ENCODE measurements at regions not wholly inside any gene's neighbourhood (a gene's known extent, or its start where the extent isn't known, plus 50 kb on each side); places are given as distances from the start of the nearest gene placed in this dataset.

- TF ChIP-seq, protein P1, sequence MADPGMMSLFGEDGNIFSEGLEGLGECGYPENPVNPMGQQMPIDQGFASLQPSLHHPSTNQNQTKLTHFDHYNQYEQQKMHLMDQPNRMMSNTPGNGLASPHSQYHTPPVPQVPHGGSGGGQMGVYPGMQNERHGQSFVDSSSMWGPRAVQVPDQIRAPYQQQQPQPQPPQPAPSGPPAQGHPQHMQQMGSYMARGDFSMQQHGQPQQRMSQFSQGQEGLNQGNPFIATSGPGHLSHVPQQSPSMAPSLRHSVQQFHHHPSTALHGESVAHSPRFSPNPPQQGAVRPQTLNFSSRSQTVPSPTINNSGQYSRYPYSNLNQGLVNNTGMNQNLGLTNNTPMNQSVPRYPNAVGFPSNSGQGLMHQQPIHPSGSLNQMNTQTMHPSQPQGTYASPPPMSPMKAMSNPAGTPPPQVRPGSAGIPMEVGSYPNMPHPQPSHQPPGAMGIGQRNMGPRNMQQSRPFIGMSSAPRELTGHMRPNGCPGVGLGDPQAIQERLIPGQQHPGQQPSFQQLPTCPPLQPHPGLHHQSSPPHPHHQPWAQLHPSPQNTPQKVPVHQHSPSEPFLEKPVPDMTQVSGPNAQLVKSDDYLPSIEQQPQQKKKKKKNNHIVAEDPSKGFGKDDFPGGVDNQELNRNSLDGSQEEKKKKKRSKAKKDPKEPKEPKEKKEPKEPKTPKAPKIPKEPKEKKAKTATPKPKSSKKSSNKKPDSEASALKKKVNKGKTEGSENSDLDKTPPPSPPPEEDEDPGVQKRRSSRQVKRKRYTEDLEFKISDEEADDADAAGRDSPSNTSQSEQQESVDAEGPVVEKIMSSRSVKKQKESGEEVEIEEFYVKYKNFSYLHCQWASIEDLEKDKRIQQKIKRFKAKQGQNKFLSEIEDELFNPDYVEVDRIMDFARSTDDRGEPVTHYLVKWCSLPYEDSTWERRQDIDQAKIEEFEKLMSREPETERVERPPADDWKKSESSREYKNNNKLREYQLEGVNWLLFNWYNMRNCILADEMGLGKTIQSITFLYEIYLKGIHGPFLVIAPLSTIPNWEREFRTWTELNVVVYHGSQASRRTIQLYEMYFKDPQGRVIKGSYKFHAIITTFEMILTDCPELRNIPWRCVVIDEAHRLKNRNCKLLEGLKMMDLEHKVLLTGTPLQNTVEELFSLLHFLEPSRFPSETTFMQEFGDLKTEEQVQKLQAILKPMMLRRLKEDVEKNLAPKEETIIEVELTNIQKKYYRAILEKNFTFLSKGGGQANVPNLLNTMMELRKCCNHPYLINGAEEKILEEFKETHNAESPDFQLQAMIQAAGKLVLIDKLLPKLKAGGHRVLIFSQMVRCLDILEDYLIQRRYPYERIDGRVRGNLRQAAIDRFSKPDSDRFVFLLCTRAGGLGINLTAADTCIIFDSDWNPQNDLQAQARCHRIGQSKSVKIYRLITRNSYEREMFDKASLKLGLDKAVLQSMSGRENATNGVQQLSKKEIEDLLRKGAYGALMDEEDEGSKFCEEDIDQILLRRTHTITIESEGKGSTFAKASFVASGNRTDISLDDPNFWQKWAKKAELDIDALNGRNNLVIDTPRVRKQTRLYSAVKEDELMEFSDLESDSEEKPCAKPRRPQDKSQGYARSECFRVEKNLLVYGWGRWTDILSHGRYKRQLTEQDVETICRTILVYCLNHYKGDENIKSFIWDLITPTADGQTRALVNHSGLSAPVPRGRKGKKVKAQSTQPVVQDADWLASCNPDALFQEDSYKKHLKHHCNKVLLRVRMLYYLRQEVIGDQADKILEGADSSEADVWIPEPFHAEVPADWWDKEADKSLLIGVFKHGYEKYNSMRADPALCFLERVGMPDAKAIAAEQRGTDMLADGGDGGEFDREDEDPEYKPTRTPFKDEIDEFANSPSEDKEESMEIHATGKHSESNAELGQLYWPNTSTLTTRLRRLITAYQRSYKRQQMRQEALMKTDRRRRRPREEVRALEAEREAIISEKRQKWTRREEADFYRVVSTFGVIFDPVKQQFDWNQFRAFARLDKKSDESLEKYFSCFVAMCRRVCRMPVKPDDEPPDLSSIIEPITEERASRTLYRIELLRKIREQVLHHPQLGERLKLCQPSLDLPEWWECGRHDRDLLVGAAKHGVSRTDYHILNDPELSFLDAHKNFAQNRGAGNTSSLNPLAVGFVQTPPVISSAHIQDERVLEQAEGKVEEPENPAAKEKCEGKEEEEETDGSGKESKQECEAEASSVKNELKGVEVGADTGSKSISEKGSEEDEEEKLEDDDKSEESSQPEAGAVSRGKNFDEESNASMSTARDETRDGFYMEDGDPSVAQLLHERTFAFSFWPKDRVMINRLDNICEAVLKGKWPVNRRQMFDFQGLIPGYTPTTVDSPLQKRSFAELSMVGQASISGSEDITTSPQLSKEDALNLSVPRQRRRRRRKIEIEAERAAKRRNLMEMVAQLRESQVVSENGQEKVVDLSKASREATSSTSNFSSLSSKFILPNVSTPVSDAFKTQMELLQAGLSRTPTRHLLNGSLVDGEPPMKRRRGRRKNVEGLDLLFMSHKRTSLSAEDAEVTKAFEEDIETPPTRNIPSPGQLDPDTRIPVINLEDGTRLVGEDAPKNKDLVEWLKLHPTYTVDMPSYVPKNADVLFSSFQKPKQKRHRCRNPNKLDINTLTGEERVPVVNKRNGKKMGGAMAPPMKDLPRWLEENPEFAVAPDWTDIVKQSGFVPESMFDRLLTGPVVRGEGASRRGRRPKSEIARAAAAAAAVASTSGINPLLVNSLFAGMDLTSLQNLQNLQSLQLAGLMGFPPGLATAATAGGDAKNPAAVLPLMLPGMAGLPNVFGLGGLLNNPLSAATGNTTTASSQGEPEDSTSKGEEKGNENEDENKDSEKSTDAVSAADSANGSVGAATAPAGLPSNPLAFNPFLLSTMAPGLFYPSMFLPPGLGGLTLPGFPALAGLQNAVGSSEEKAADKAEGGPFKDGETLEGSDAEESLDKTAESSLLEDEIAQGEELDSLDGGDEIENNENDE (IDR thresholded peaks at IDR 0.05; ENCODE audit: insufficient replicate concordance, low read length): peak; percentile 69
Observed at GRCh38 chr7:28292834-28293526, 112.4 kb upstream of the JAZF1 start (continued).

All from H1 (cell line).